IMR-90 (cell line): ENCODE measurements at regions not wholly inside any gene's neighbourhood (a gene's known extent, or its start where the extent isn't known, plus 50 kb on each side); places are given as distances from the start of the nearest gene placed in this dataset.

Experiments used
- ATAC-seq: fragments of 200-7000 bp; cut with Tn5 transposase; 2 replicates; pipeline ENCODE4 v1.9.1; 2020; ENCODE audit warnings: low read depth, mild to moderate bottlenecking, moderate library complexity
- BruUV-seq: library from RNA; stranded (reverse); fragments of 400-500 nt; replicated peaks from 2 replicates; lab custom pipeline; 2021; lab: Mats Ljungman, UMichigan
- CTCF ChIA-PET: fragments of 300-600 bp; formaldehyde crosslinking; extraction: SDS; loops from one replicate; lab custom pipeline; 2021; ENCODE audit warnings: antibody characterized with exemption; lab: Yijun Ruan, JAX
- POLR2A ChIA-PET: fragments of 300-600 bp; sonication (Branson Sonifier 250); formaldehyde crosslinking; loops from one replicate; lab custom pipeline; 2022; ENCODE audit warnings: antibody characterized with exemption; ENCODE audit not compliant: unreplicated experiment; lab: Charles Lee
- DNase-seq: peaks from one replicate; pipeline ENCODE4 v3.0.0; 2013
- H2AFZ ChIP-seq: replicated peaks from 2 replicates; pipeline ENCODE3; 2013; ENCODE audit warnings: low read length, mild to moderate bottlenecking; ENCODE audit not compliant: poor library complexity
- H2AK5ac ChIP-seq: 2 replicates; pipeline ENCODE4 v1.6.1; 2013; ENCODE audit warnings: low read depth, low read length, inconsistent platforms
- H2AK9ac ChIP-seq: replicated peaks from 2 replicates; pipeline ENCODE3; 2013; ENCODE audit warnings: mild to moderate bottlenecking, low read depth, low read length, moderate library complexity; ENCODE audit not compliant: poor library complexity
- H2BK120ac ChIP-seq: 2 replicates; pipeline ENCODE4 v1.6.1; 2013; ENCODE audit warnings: low read depth, low read length, inconsistent platforms
- H2BK15ac ChIP-seq: 3 replicates; pipeline ENCODE4 v1.6.1; 2013; ENCODE audit warnings: low read depth, low read length, inconsistent platforms
- H2BK20ac ChIP-seq: 2 replicates; pipeline ENCODE4 v1.6.1; 2013; ENCODE audit warnings: low read depth, mild to moderate bottlenecking, inconsistent platforms, low read length, moderate library complexity
- H2BK5ac ChIP-seq: 2 replicates; pipeline ENCODE4 v1.6.1; 2013; ENCODE audit warnings: mild to moderate bottlenecking, low read depth, low read length, inconsistent platforms; ENCODE audit not compliant: poor library complexity, severe bottlenecking
- H3K14ac ChIP-seq: replicated peaks from 2 replicates; pipeline ENCODE4 v1.6.1; 2013; ENCODE audit warnings: low read depth, low read length, inconsistent platforms
- H3K18ac ChIP-seq: 2 replicates; pipeline ENCODE4 v1.6.1; 2013; ENCODE audit warnings: low read depth, low read length, control low read depth
- H3K23ac ChIP-seq: 2 replicates; pipeline ENCODE4 v1.6.1; 2013; ENCODE audit warnings: low read depth, low read length, inconsistent platforms
- H3K27ac ChIP-seq: 2 replicates; pipeline ENCODE4 v1.5.1; 2013; ENCODE audit warnings: mild to moderate bottlenecking, control low read depth, low read length; ENCODE audit not compliant: insufficient read depth
- H3K27me3 ChIP-seq: 2 replicates; pipeline ENCODE4 v1.6.1; 2013; ENCODE audit warnings: low read length; ENCODE audit not compliant: control insufficient read depth, insufficient read depth
- H3K36me3 ChIP-seq: 2 replicates; pipeline ENCODE4 v1.6.1; 2013; ENCODE audit warnings: low read length, mixed read lengths; ENCODE audit not compliant: control insufficient read depth, insufficient read depth
- H3K4ac ChIP-seq: 2 replicates; pipeline ENCODE4 v1.6.1; 2013; ENCODE audit warnings: low read depth, low read length, inconsistent platforms
- H3K4me1 ChIP-seq: 2 replicates; pipeline ENCODE4 v1.6.1; 2013; ENCODE audit warnings: low read length, mixed read lengths; ENCODE audit not compliant: control insufficient read depth, insufficient read depth
- H3K4me2 ChIP-seq: 2 replicates; pipeline ENCODE4 v1.6.1; 2013; ENCODE audit warnings: low read depth, mild to moderate bottlenecking, control low read depth, low read length, moderate library complexity
- H3K4me3 ChIP-seq: 2 replicates; pipeline ENCODE4 v1.5.1; 2013; ENCODE audit warnings: low read depth, mild to moderate bottlenecking, control low read depth, low read length, moderate library complexity; ENCODE audit not compliant: insufficient read depth
- H3K56ac ChIP-seq: 2 replicates; pipeline ENCODE4 v1.6.1; 2013; ENCODE audit warnings: low read length, inconsistent platforms; ENCODE audit not compliant: insufficient read depth; ENCODE audit errors: extremely low read depth
- H3K79me1 ChIP-seq, 2 experiments: 2 replicates each; pipeline ENCODE4 v1.6.1; 2013; ENCODE audit warnings: low read length in 2 of 2, inconsistent platforms in 1 of 2, low read depth in 1 of 2
- H3K9ac ChIP-seq: 2 replicates; pipeline ENCODE4 v1.6.1; 2013; ENCODE audit warnings: low read depth, low read length, control low read depth
- H3K9me1 ChIP-seq: 2 replicates; pipeline ENCODE4 v1.6.1; 2013; ENCODE audit warnings: low read length, inconsistent platforms; ENCODE audit not compliant: insufficient read depth
- H3K9me3 ChIP-seq: 2 replicates; pipeline ENCODE4 v1.6.1; 2013; ENCODE audit warnings: low read length; ENCODE audit not compliant: control insufficient read depth, insufficient read depth
- H4K20me1 ChIP-seq: 2 replicates; pipeline ENCODE4 v1.6.1; 2013; ENCODE audit warnings: low read length, inconsistent platforms; ENCODE audit not compliant: insufficient read depth
- H4K5ac ChIP-seq: 2 replicates; pipeline ENCODE4 v1.6.1; 2013; ENCODE audit warnings: mild to moderate bottlenecking, low read depth, low read length, control low read depth
- H4K8ac ChIP-seq, 2 experiments: 2 replicates each; pipeline ENCODE4 v1.6.1; 2013; ENCODE audit warnings: low read depth in 2 of 2, low read length in 2 of 2, control low read depth in 1 of 2, inconsistent platforms in 1 of 2
- H4K91ac ChIP-seq: 2 replicates; pipeline ENCODE4 v1.6.1; 2013; ENCODE audit warnings: low read depth, low read length, inconsistent platforms; ENCODE audit not compliant: insufficient read depth
- BHLHE40 ChIP-seq: fragments of 150-350 bp; IDR thresholded peaks from 2 replicates; pipeline ENCODE4 v1.6.1; 2016; ENCODE audit warnings: mild to moderate bottlenecking, low read depth, low read length
- MAZ ChIP-seq: IDR thresholded peaks from 2 replicates; pipeline ENCODE4 v1.6.1; 2012; ENCODE audit warnings: low read depth, mild to moderate bottlenecking, low read length, improper control_type of control experiment, moderate library complexity, borderline replicate concordance
- WGBS, 2 experiments: methylation state at CpG; one replicate each; pipeline versions ENCODE4 v1.1.5 to v1.1.7; 2013; ENCODE audit warnings: missing lambda C conversion rate in 2 of 2; ENCODE audit not compliant: insufficient read length in 1 of 2; ENCODE audit errors: extremely low coverage in 2 of 2; 5-methylcytosine and 5-hydroxymethylcytosine counted together
- dilution Hi-C: fragments of 300-500 bp; cut with HindIII; formaldehyde crosslinking; loops from one replicate; pipeline ENCODE4 v1.14.3; 2018; ENCODE audit warnings: low sequenced_read_pairs; ENCODE audit not compliant: unreplicated experiment
- in situ Hi-C: fragments of 300-500 bp; cut with MboI; formaldehyde crosslinking; loops from 3 replicates; pipeline ENCODE4 v1.14.3; 2019; ENCODE audit warnings: low sequenced_read_pairs, inconsistent platforms, mixed read lengths
- intact Hi-C: fragments of 100-400 bp; cut with micrococcal nuclease; formaldehyde crosslinking; loops from 2 replicates; pipeline ENCODE4 v1.10.0; 2022

GRCh38 chr4:149084144-149084543, 641.9 kb upstream of the NR3C2 start:
- Histone ChIP-seq H4K5ac (no peak overlapping the region), H4K91ac (no peak overlapping the region), H2AK5ac (no peak overlapping the region), H3K9ac (no peak overlapping the region), H3K4me1 (no peaks in the 10 kb centered on the region), H3K56ac (no peak overlapping the region), H3K9me1 (no peaks in the 10 kb centered on the region), H2AK9ac (no peak overlapping the region), H2BK120ac (no peak overlapping the region), H3K9me3 (no peaks in the 10 kb centered on the region), H3K4me2 (no peak overlapping the region), H3K4me3 (no peak overlapping the region), H4K20me1 (no peaks in the 10 kb centered on the region), H2AFZ (no peak overlapping the region), H2BK20ac (no peak overlapping the region), H3K79me1 (no peaks in the 10 kb centered on the region), H3K27me3 (no peaks in the 10 kb centered on the region), H3K27ac (no peak overlapping the region), H2BK5ac (no peak overlapping the region), H3K14ac (no peak overlapping the region), H2BK15ac (no peak overlapping the region), H3K18ac (no peak overlapping the region), H4K8ac (no peak overlapping the region), H3K4ac (no peak overlapping the region), H3K36me3 (no peaks in the 10 kb centered on the region), H3K23ac (no peak overlapping the region)
- in situ Hi-C loops: no loop called here
- ChIA-PET CTCF (interaction anchor here (1.1 kb wide), 1 partner anchor 23 kb away, joined by 3 read pairs; no protein-coding TSS in a partner anchor), POLR2A (no interaction called here)
- dilution Hi-C loops: no loop called here
- ATAC-seq (no peak), DNase-seq (no peak)
- BruUV-seq: no TSS peak
- TF ChIP-seq MAZ: no peak
- no peak for TF ChIP-seq BHLHE40
- intact Hi-C loops: no loop called here
- no CpG with 5 or more reads among the region's 4 CpGs for WGBS, 2 experiments
